Panc1 (cell line): ENCODE measurements at regions not wholly inside any gene's neighbourhood (a gene's known extent, or its start where the extent isn't known, plus 50 kb on each side); places are given as distances from the start of the nearest gene placed in this dataset.

ENCODE experiments used
- ATAC-seq: fragments of 200-7000 bp; cut with Tn5 transposase; 2 replicates; pipeline ENCODE4 v1.9.1; 2020; ENCODE audit warnings: mild to moderate bottlenecking, moderate library complexity
- BruUV-seq: library from RNA; stranded (reverse); fragments of 400-500 nt; replicated peaks from 2 replicates; lab custom pipeline; 2021; lab: Mats Ljungman, UMichigan
- CTCF ChIA-PET: fragments of 300-600 bp; sonication (Branson Sonifier 250); formaldehyde crosslinking; loops from one replicate; lab custom pipeline; 2022; ENCODE audit warnings: antibody characterized with exemption; lab: Charles Lee
- POLR2A ChIA-PET: fragments of 300-600 bp; sonication (Branson Sonifier 250); formaldehyde crosslinking; loops from one replicate; lab custom pipeline; 2022; ENCODE audit warnings: antibody characterized with exemption; lab: Charles Lee
- DNase-seq: peaks from one replicate; pipeline ENCODE4 v3.0.0-alpha.2; 2010; ENCODE audit warnings: low read depth, low spot score
- H3K27ac ChIP-seq: 2 replicates; pipeline ENCODE4 v1.5.1; 2011; ENCODE audit warnings: mild to moderate bottlenecking, low read length, inconsistent platforms
- H3K27me3 ChIP-seq: fragments of 200-500 bp; sonication (Bioruptor generic); 2 replicates; pipeline ENCODE4 v1.6.0; 2014; ENCODE audit warnings: low read length, inconsistent platforms; ENCODE audit not compliant: control insufficient read depth, insufficient read depth
- H3K36me3 ChIP-seq: fragments of 200-500 bp; sonication (Bioruptor generic); 2 replicates; pipeline ENCODE4 v1.5.1; 2014; ENCODE audit warnings: inconsistent platforms, mild to moderate bottlenecking, low read length, moderate library complexity; ENCODE audit not compliant: control insufficient read depth, insufficient read depth
- H3K4me1 ChIP-seq: 2 replicates; pipeline ENCODE4 v1.5.1; 2011; ENCODE audit warnings: inconsistent platforms, mild to moderate bottlenecking, low read length, moderate library complexity; ENCODE audit not compliant: control insufficient read depth, insufficient read depth
- H3K4me3 ChIP-seq, 2 experiments: 2 replicates each; pipeline ENCODE4 v1.5.1; 2011 to 2012; ENCODE audit warnings: low read depth in 2 of 2, low read length in 2 of 2, mild to moderate bottlenecking in 2 of 2, inconsistent platforms in 1 of 2, moderate library complexity in 1 of 2
- H3K9me3 ChIP-seq: fragments of 200-500 bp; sonication (Bioruptor generic); 2 replicates; pipeline ENCODE4 v1.5.1; 2014; ENCODE audit warnings: low read depth, mild to moderate bottlenecking, inconsistent platforms, low read length, moderate library complexity; ENCODE audit not compliant: control insufficient read depth, insufficient read depth
- POLR2AphosphoS5 ChIP-seq: IDR thresholded peaks from 2 replicates; pipeline ENCODE4 v1.6.1; 2012; ENCODE audit warnings: mild to moderate bottlenecking, low read depth, low read length, moderate library complexity
- SIN3A ChIP-seq: IDR thresholded peaks from 2 replicates; pipeline ENCODE4 v1.6.1; 2012; ENCODE audit warnings: low read depth, mild to moderate bottlenecking, low read length, moderate library complexity, borderline replicate concordance; ENCODE audit not compliant: insufficient read depth
- TCF7L2 ChIP-seq: IDR thresholded peaks from 2 replicates; pipeline ENCODE4 v1.6.1; 2011; ENCODE audit warnings: mild to moderate bottlenecking, low read depth, low read length, inconsistent platforms
- in situ Hi-C: cut with HindIII; loops from 2 replicates; pipeline ENCODE4 v1.10.0; 2016; ENCODE audit warnings: low sequenced_read_pairs, low pct_unique_long_range_greater_than_20kb
- intact Hi-C: fragments of 100-400 bp; cut with micrococcal nuclease; formaldehyde crosslinking; loops from one replicate; pipeline ENCODE4 v1.10.0; 2022; ENCODE audit not compliant: unreplicated experiment
- TF ChIP-seq, protein P1 (sequence below), 2 experiments: IDR thresholded peaks; 2 replicates each; pipeline ENCODE4 v1.6.1; 2011 to 2012; ENCODE audit warnings: low read depth in 2 of 2, control low read depth in 1 of 2, low read length in 1 of 2, mild to moderate bottlenecking in 1 of 2, moderate library complexity in 1 of 2; ENCODE audit not compliant: insufficient read depth in 1 of 2
- TF ChIP-seq, protein P2 (sequence below): fragments of 450-650 bp; IDR thresholded peaks from 2 replicates; pipeline ENCODE4 v1.5.1; 2017; ENCODE audit warnings: mild to moderate bottlenecking

DNA sequence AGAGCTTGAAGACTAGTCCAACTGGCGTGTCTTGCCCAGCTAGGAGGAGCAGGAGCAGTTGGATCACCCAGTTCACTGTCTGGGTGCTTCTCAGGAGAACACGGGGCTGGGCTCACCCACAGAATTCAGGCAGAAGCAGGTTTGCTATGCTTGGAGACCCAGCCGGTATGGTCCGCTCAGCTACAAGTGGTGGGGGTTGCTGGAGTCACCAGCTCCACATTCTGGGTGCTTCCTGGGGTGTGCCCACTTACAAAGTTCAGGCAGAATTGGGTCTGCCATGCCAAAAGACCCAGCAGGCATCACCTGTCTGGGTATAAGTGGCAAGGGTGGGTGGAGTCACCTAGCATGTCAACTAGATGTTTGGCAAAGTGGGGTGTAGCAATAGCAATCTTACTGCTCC is 1061.8 kb downstream of the PCDH19 start:
- DNase-seq (no peak), ATAC-seq (no peak)
- H3K9me3 ChIP-seq, result no peaks in the 10 kb centered on the region
- POLR2A ChIA-PET, result no interaction called here
- H3K36me3 ChIP-seq, result no peaks in the 10 kb centered on the region
- H3K4me3 ChIP-seq, result no peak overlapping the region
- no peak overlapping the region for H3K27ac ChIP-seq
- CTCF ChIA-PET, result no interaction called here
- H3K4me1 ChIP-seq, result no peaks in the 10 kb centered on the region
- no TSS peak for BruUV-seq
- in situ Hi-C loops (no loop called here), intact Hi-C loops (no loop called here)
- H3K27me3 ChIP-seq, result no peaks in the 10 kb centered on the region
- TF ChIP-seq, protein P1, sequence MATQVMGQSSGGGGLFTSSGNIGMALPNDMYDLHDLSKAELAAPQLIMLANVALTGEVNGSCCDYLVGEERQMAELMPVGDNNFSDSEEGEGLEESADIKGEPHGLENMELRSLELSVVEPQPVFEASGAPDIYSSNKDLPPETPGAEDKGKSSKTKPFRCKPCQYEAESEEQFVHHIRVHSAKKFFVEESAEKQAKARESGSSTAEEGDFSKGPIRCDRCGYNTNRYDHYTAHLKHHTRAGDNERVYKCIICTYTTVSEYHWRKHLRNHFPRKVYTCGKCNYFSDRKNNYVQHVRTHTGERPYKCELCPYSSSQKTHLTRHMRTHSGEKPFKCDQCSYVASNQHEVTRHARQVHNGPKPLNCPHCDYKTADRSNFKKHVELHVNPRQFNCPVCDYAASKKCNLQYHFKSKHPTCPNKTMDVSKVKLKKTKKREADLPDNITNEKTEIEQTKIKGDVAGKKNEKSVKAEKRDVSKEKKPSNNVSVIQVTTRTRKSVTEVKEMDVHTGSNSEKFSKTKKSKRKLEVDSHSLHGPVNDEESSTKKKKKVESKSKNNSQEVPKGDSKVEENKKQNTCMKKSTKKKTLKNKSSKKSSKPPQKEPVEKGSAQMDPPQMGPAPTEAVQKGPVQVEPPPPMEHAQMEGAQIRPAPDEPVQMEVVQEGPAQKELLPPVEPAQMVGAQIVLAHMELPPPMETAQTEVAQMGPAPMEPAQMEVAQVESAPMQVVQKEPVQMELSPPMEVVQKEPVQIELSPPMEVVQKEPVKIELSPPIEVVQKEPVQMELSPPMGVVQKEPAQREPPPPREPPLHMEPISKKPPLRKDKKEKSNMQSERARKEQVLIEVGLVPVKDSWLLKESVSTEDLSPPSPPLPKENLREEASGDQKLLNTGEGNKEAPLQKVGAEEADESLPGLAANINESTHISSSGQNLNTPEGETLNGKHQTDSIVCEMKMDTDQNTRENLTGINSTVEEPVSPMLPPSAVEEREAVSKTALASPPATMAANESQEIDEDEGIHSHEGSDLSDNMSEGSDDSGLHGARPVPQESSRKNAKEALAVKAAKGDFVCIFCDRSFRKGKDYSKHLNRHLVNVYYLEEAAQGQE (IDR thresholded peaks at IDR 0.05; ENCODE audit: insufficient read depth in 1 of 2, low read depth in 2 of 2, low read length in 1 of 2), result no peak
- TF ChIP-seq SIN3A (no peak), POLR2AphosphoS5 (no peak), TCF7L2 (no peak)
- TF ChIP-seq, protein P2, sequence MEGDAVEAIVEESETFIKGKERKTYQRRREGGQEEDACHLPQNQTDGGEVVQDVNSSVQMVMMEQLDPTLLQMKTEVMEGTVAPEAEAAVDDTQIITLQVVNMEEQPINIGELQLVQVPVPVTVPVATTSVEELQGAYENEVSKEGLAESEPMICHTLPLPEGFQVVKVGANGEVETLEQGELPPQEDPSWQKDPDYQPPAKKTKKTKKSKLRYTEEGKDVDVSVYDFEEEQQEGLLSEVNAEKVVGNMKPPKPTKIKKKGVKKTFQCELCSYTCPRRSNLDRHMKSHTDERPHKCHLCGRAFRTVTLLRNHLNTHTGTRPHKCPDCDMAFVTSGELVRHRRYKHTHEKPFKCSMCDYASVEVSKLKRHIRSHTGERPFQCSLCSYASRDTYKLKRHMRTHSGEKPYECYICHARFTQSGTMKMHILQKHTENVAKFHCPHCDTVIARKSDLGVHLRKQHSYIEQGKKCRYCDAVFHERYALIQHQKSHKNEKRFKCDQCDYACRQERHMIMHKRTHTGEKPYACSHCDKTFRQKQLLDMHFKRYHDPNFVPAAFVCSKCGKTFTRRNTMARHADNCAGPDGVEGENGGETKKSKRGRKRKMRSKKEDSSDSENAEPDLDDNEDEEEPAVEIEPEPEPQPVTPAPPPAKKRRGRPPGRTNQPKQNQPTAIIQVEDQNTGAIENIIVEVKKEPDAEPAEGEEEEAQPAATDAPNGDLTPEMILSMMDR, result no peak

DNA sequence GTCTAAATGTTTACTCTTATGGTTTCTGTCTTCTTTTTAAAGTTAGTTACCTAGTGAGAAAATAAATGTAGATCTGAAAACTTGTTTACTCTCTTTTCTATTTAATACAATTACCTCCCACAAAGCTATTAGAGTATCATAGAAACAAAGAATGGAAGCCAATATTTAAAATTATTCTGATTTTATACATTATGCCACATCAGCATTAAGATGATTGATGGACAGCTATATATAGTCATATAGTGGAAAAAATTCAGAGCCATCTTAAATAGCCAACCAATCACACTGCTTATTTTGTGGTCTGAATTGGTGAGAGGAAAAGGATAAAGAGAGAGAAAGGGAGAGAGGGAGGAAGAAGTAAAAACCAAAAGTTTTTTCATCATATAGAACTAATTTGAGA is 1101.8 kb downstream of the PCDH19 start:
- DNase-seq, result no peak
- TF ChIP-seq SIN3A, result no peak
- TF ChIP-seq, protein P1 (IDR thresholded peaks at IDR 0.05; ENCODE audit: insufficient read depth in 1 of 2, low read depth in 2 of 2, low read length in 1 of 2), result no peak
- no TSS peak for BruUV-seq
- intact Hi-C loops (loop anchor here (10.0 kb wide), 1 partner anchor 1106 kb away; the partner anchor contains the start of gene PCDH19), in situ Hi-C loops (no loop called here)
- Histone ChIP-seq H3K27me3 (no peaks in the 10 kb centered on the region), H3K4me3 (no peak overlapping the region), H3K9me3 (no peaks in the 10 kb centered on the region), H3K27ac (no peak overlapping the region), H3K36me3 (no peaks in the 10 kb centered on the region), H3K4me1 (no peaks in the 10 kb centered on the region)
- POLR2A ChIA-PET, result no interaction called here
- CTCF ChIA-PET, result no interaction called here
- ATAC-seq, result no peak
